ENCODE measurements at regions not wholly inside any gene's neighbourhood (a gene's known extent, or its start where the extent isn't known, plus 50 kb on each side); places are given as distances from the start of the nearest gene placed in this dataset.

DNA sequence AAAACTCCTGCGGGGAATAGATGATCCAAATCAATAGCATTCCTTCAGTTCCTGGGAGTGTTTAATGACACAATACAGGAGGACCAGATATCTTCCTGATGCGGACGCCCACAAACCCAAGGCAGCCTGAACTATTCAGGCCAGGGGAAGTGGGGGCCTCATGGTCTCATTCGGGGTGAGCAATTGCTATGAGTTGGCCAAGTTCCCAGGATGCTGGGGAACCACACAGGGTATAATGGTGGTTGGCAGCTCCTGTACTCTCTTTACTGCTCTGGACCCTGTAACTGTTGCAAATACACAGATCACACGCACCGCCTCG lies 401.2 kb downstream of the IRS2 start:
- TF ChIP-seq, protein P1, sequence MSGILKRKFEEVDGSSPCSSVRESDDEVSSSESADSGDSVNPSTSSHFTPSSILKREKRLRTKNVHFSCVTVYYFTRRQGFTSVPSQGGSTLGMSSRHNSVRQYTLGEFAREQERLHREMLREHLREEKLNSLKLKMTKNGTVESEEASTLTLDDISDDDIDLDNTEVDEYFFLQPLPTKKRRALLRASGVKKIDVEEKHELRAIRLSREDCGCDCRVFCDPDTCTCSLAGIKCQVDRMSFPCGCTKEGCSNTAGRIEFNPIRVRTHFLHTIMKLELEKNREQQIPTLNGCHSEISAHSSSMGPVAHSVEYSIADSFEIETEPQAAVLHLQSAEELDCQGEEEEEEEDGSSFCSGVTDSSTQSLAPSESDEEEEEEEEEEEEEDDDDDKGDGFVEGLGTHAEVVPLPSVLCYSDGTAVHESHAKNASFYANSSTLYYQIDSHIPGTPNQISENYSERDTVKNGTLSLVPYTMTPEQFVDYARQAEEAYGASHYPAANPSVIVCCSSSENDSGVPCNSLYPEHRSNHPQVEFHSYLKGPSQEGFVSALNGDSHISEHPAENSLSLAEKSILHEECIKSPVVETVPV (CRISPR knock-in tag; IDR thresholded peaks at IDR 0.05), result no peak
- TF ChIP-seq ZFP30 (CRISPR knock-in tag; IDR thresholded peaks at IDR 0.05), result no peak
- no peak for TF ChIP-seq TOX (CRISPR knock-in tag; IDR thresholded peaks at IDR 0.05; ENCODE audit: borderline replicate concordance)
